ENCODE measurements at regions not wholly inside any gene's neighbourhood (a gene's known extent, or its start where the extent isn't known, plus 50 kb on each side); places are given as distances from the start of the nearest gene placed in this dataset.

- TF ChIP-seq CTCF (conservative IDR thresholded peaks at IDR 0.05; ENCODE audit: low read depth, low read length): no peak
- no peak for TF ChIP-seq EZH2 (IDR thresholded peaks at IDR 0.05; ENCODE audit: borderline replicate concordance, low read depth, low read length, poor library complexity, severe bottlenecking)
Observed at GRCh38 chr3:99485286-99485685, 153.1 kb upstream of the COL8A1 start.
